Endothelial cell of hepatic sinusoid (primary cell): ENCODE measurements at regions not wholly inside any gene's neighbourhood (a gene's known extent, or its start where the extent isn't known, plus 50 kb on each side); places are given as distances from the start of the nearest gene placed in this dataset.
"Not testable (repeated sequence)": the region's sequence is repeated elsewhere in the genome, so short reads cannot be mapped to it uniquely, and the experiment has no call there.

Experiments used
- in situ Hi-C: cut with HindIII; loops from 2 replicates; pipeline ENCODE4 v1.10.0; 2017; ENCODE audit warnings: low sequenced_read_pairs

GRCh38 chr11:22920939-22921565 lies 60.8 kb upstream of the CCDC179 start:
- in situ Hi-C loops, result no loop called here

- in situ Hi-C loops, result no loop called here
Observed at GRCh38 chr11:22922672-22923071, 62.4 kb upstream of the CCDC179 start.

GRCh38 chr11:22923561-22923960 lies 63.3 kb upstream of the CCDC179 start:
- in situ Hi-C loops, result no loop called here

- in situ Hi-C loops, result no loop called here
Observed at GRCh38 chr11:22926341-22926740, 66.1 kb upstream of the CCDC179 start.

GRCh38 chr11:22927793-22928192 lies 67.5 kb upstream of the CCDC179 start:
- in situ Hi-C loops, result no loop called here

DNA sequence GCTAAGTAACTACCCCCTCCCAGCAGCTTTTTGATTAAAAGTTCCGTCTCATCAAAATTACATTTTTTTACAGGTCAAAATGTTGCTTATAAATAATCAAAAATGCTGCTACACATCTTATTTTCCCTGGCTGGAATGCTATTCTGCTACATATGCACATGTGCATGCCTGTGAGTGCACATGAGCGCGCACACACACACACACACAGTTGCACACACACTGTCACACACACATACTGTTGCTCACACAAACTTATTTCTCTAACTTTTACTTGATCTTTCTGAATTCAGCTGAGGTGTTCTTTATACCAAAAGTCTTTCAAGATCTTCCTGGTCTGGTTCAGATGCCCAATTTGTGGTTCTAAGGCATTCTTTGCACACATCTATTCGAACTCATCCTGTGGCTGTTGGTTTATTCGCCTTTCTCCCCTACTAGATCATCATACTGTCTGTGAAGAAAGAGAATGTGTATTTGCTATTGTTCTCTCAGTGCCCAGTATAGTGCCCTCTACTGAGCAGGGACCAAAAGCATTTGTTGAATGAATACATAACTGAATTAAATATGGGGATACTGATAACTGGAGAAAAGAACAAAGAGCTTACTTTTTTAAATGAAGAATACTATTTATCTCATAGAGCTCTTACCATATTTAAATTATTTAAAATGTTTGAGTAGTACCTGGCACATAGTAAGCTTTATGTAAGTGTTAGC lies 68.1 kb upstream of the CCDC179 start:
- in situ Hi-C loops, result no loop called here

GRCh38 chr11:22930816-22931594 lies 70.7 kb upstream of the CCDC179 start:
- in situ Hi-C loops, result no loop called here

DNA sequence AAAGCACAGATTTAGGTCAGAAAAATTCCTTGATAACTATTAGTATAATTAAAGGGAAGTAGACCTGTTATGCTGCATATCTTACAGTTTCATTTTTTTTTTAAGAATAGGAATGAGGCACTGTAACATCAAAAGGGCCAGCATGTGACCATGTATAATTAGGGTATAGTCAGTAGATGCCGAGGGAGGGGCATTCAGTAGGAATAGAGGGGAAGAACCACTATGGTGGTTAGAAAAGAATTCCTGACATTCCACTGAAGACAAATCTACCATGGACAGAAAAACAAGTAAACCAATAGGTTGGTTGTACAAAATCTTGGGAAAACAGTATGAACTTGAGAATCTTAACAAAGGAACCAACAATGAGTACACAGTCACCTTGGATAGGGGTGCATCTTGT lies 78.4 kb upstream of the CCDC179 start:
- in situ Hi-C loops, result no loop called here

- in situ Hi-C loops, result not testable (repeated sequence)
Observed at GRCh38 chr11:22941544-22941943, 81.3 kb upstream of the CCDC179 start.

GRCh38 chr11:22957786-22958185 lies 97.5 kb upstream of the CCDC179 start:
- in situ Hi-C loops, result no loop called here

- in situ Hi-C loops, result no loop called here
Observed at GRCh38 chr11:22974251-22974650, 114.0 kb upstream of the CCDC179 start.

DNA sequence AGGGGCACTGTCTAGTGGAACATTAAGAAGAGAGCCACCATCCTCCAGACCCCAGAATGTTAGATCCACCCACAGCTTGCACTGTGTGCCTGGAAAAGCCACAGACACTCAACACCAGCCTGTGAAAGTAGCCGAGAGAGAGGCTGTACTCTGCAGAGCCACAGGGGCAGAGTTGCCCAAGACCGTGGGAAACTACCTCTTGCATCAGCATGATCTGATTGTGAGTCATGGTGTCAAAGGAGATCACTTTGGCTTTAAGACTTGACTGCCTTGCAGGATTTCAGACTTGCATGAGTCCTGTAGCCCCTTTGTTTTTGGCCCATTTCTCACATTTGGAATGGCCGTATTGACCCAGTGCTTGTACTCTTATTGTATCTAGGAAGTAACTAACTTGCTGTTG lies 115.9 kb upstream of the CCDC179 start:
- in situ Hi-C loops, result no loop called here

DNA sequence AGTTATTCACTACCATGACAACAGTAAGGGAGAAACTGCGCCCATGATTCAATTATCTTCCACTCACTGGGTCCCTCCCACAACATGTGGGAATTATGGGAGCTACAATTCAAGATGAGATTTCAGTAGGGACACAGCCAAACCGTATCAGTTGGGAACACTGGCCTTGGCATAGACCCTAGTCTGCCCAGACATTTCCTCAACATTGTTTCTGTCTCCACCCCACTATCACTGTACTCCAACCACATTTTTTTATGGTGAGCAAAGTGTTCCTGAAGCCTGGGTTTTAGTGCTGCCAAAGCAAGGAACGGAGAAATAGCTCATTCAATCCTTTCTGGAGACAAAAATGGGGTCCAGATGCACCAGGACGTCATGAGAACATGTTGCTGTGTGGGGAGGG lies 122.6 kb upstream of the CCDC179 start:
- in situ Hi-C loops, result no loop called here

DNA sequence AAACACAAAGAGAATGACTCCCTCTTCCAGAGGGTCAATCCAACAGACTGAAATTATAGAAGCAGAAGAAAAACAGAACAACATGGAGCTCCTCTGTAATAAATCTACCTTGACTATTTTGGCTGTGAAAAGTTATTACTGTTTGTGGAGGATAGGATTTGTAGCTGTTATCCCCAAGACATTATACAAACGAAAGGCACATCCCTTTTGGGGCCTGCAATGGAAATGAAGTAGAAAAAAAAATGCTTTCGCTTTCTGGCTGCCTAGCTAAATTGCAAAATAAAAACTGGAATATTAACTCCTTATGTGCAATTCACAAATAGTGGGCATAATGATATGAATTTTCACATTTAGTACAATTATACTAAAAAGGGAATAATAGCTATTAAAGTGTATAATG lies 123.8 kb upstream of the CCDC179 start:
- in situ Hi-C loops, result no loop called here

DNA sequence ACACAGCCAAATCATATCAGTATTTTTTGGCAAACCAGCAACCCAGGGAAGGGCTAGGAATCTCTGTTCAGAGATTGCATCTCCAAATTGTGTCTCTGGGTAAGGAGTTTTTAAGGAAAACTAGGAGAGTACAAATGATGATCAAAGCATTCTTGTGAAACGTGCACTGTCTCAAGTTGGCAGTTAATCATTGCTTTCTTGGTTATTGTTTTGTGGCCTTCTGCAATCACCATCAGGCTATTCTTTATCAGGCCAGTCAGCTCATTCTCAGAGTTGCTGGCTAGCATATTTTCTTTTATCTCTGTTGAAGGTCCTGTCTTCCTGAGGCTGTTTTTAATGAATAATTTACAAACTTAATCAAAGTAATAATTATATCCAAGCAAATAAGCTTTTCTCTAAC lies 129.1 kb upstream of the CCDC179 start:
- in situ Hi-C loops, result no loop called here

DNA sequence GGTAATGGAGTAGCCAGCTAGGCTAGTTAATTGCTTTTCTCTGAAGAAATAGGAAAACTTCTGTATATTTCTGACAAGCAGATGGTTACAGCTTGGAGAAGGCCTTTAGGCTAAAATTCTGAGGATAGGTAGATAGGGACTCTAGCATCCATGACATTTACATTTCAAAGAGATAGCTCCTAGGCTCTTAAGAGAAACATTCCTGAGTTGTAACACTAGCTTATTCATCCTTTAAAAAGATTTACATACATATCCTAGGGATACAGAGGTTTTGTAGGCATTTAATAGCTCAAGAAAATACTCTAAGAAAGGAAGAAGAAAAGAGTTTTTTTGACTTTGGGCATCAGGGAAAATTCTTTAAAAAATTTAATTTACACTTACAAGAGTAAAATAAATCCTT lies 130.9 kb upstream of the CCDC179 start:
- in situ Hi-C loops, result no loop called here

- in situ Hi-C loops, result no loop called here
Observed at GRCh38 chr11:23006730-23007129, 146.5 kb upstream of the CCDC179 start.

- in situ Hi-C loops, result no loop called here
Observed at GRCh38 chr11:23010790-23011335, 150.6 kb upstream of the CCDC179 start.

DNA sequence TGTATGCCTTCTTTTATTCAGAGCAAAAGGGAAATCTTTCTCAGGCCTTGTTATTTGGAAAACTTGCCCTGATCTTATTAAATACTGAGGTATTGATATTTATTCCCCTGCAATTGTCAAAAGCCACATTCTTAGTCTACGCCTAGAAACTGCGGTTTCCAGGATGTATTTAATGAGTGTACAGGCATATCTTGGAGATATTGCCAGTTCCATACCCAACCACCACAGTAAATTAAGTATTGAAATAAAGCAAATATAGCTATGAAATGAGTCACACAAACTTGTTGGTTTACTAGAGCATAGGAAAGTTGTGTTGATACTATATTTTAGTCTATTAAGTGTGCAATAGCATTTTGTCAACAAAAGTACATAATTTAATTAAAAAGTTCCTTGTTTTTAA lies 152.7 kb upstream of the CCDC179 start:
- in situ Hi-C loops, result no loop called here

DNA sequence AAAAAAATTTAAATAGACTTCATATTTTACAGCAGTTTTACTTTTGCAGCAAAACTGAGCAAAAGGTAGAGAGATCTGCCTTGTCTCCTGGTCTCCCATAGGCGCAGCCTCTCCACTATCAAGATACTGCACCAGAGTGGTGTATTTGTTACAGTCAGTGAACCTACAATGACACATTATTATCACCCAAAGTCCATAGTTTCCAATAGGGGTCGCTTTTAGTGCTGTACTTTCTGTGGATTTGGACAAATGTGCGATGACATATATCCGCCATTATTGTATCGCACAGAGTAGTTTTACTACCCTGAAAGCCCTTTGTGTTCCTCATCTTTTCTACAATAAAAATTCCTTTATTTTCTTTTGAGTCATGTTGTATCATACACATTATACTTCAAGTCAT lies 153.2 kb upstream of the CCDC179 start:
- in situ Hi-C loops, result no loop called here

DNA sequence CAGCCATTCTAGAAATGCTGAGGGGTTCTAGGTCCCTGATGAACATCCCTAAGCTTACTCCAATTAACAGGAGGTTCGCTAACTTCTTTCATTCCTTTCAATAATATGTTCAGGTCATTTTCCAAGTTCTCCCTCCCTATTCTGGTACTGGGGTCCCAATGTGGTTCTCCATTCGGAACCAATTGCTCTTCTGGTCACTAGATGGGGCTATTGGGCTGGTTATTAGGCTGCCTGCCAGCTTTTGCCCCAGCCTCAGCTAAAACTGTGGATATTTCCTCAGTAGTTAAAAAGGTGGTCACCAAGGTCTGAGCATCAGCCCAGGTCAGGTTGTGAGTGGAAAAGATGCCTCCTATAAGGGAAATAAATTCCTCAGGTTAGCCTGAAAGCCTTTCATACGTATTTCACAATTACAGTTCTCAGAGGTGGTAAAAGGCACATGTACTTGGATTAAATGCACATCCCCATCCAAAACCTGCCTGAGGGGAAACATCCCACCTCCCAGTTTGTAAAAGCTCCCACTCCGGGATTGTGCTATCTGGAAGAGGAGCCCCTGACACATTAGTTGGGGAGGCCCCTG lies 161.1 kb upstream of the CCDC179 start:
- in situ Hi-C loops, result no loop called here
